Prostate gland (tissue), 2 donors: ENCODE measurements at regions not wholly inside any gene's neighbourhood (a gene's known extent, or its start where the extent isn't known, plus 50 kb on each side); places are given as distances from the start of the nearest gene placed in this dataset.

Experiments
- DNase-seq: peaks from one replicate; pipeline ENCODE4 v3.0.0-alpha.2; 2019; ENCODE audit warnings: low spot score
- H3K27ac ChIP-seq, 2 donors: fragments of 200-600 bp; sonication (generic); 2 replicates each; pipeline ENCODE4 v1.5.1; 2017 to 2019
- H3K27me3 ChIP-seq: fragments of 200-600 bp; sonication (generic); replicated peaks from 2 replicates; pipeline ENCODE4 v1.5.1; 2019; ENCODE audit not compliant: insufficient read depth
- H3K36me3 ChIP-seq, 2 donors: fragments of 200-600 bp; sonication (generic); 1 replicate in 1 of 2; 2 replicates in 1 of 2; pipeline versions ENCODE4 v1.5.1 to v1.8.1; 2017 to 2019
- H3K4me1 ChIP-seq: fragments of 200-600 bp; sonication (generic); replicated peaks from 2 replicates; pipeline ENCODE4 v1.5.1; 2019
- H3K4me3 ChIP-seq, 2 donors: fragments of 200-600 bp; sonication (generic); 2 replicates each; pipeline ENCODE4 v1.5.1; 2017 to 2019
- H3K9me3 ChIP-seq: fragments of 200-600 bp; sonication (generic); 2 replicates; pipeline ENCODE4 v1.5.1; 2017
- CTCF ChIP-seq, 4 experiments: fragments of 200-600 bp in 2 of 4; fragments of 450-650 bp in 2 of 4; sonication (generic) in 2 of 4; IDR thresholded peaks; 1 replicate in 3 of 4; 2 replicates in 1 of 4; pipeline ENCODE4 v1.5.1; 2016 to 2019; ENCODE audit warnings: antibody characterized with exemption in 4 of 4, mild to moderate bottlenecking in 2 of 4, moderate library complexity in 2 of 4
- POLR2A ChIP-seq: fragments of 450-650 bp; IDR thresholded peaks from one replicate; pipeline ENCODE4 v1.6.1; 2016; ENCODE audit warnings: antibody characterized with exemption, mild to moderate bottlenecking
- POLR2AphosphoS5 ChIP-seq: sonication (generic); formaldehyde crosslinking; IDR thresholded peaks from one replicate; pipeline ENCODE4 v1.6.1; 2017; ENCODE audit warnings: antibody characterized with exemption
- WGBS: methylation state at CpG from one replicate; pipeline ENCODE4 v1.1.5; 2018; 5-methylcytosine and 5-hydroxymethylcytosine counted together
- intact Hi-C: fragments of 100-400 bp; cut with DNase I; formaldehyde crosslinking; loops from one replicate; pipeline ENCODE4 v1.14.2; 2022

GRCh38 chr4:177509226-177509745 lies 67.0 kb upstream of the AGA start:
- Histone ChIP-seq H3K27ac (no peak overlapping the region), H3K36me3 (no peaks in the 10 kb centered on the region), H3K4me1 (no peaks in the 10 kb centered on the region), H3K4me3 (no peak overlapping the region), H3K9me3 (no peaks in the 10 kb centered on the region), H3K27me3 (no peaks in the 10 kb centered on the region)
- no peak for DNase-seq
- 71% methylated on average over 2 of the region's 2 CpGs for WGBS
- TF ChIP-seq POLR2AphosphoS5 (no peak), CTCF (IDR thresholded peaks at IDR 0.05) (no peak), POLR2A (no peak)
- intact Hi-C loops = no loop called here

GRCh38 chr4:177511611-177512010 lies 69.4 kb upstream of the AGA start:
- TF ChIP-seq POLR2AphosphoS5 = peak; percentile 72
- no peak for TF ChIP-seq CTCF (IDR thresholded peaks at IDR 0.05)
- TF ChIP-seq POLR2A = no peak
- Histone ChIP-seq H3K27ac (no peak overlapping the region), H3K36me3 (no peaks in the 10 kb centered on the region), H3K9me3 (no peaks in the 10 kb centered on the region), H3K4me1 (no peaks in the 10 kb centered on the region), H3K4me3 (no peak overlapping the region), H3K27me3 (no peaks in the 10 kb centered on the region)
- WGBS = 47% methylated on average over 3 of the region's 3 CpGs
- intact Hi-C loops = no loop called here
- peak; percentile 81 for DNase-seq

- Histone ChIP-seq H3K36me3 (no peaks in the 10 kb centered on the region), H3K27ac (no peak overlapping the region), H3K9me3 (no peaks in the 10 kb centered on the region), H3K4me3 (no peak overlapping the region), H3K27me3 (no peaks in the 10 kb centered on the region), H3K4me1 (no peaks in the 10 kb centered on the region)
- no peak for TF ChIP-seq POLR2AphosphoS5
- no peak for TF ChIP-seq POLR2A
- no peak for TF ChIP-seq CTCF (IDR thresholded peaks at IDR 0.05)
- intact Hi-C loops = no loop called here
- no peak for DNase-seq
These were observed 70.4 kb upstream of the AGA start for GRCh38 chr4:177512646-177513045.

- Histone ChIP-seq H3K36me3 (no peaks in the 10 kb centered on the region), H3K27ac (no peak overlapping the region), H3K4me3 (no peak overlapping the region), H3K4me1 (no peaks in the 10 kb centered on the region), H3K27me3 (no peaks in the 10 kb centered on the region), H3K9me3 (no peaks in the 10 kb centered on the region)
- intact Hi-C loops = no loop called here
- TF ChIP-seq POLR2A (no peak), POLR2AphosphoS5 (no peak), CTCF (IDR thresholded peaks at IDR 0.05) (no peak)
- DNase-seq = no peak
- WGBS = 90% methylated on average over 2 of the region's 2 CpGs
These were observed 75.6 kb upstream of the AGA start for GRCh38 chr4:177517862-177518261.

- intact Hi-C loops = no loop called here
- no peak for TF ChIP-seq POLR2A
- no peak for TF ChIP-seq POLR2AphosphoS5
- no peak for TF ChIP-seq CTCF (IDR thresholded peaks at IDR 0.05)
- Histone ChIP-seq H3K4me3 (no peak overlapping the region), H3K4me1 (no peaks in the 10 kb centered on the region), H3K27me3 (no peaks in the 10 kb centered on the region), H3K36me3 (no peaks in the 10 kb centered on the region), H3K27ac (no peak overlapping the region), H3K9me3 (no peaks in the 10 kb centered on the region)
- 94% methylated on average over 7 of the region's 7 CpGs for WGBS
- DNase-seq = no peak
These were observed 77.4 kb upstream of the AGA start for GRCh38 chr4:177519481-177520260.
